Jurkat, Clone E6-1 (cell line): ENCODE measurements at regions not wholly inside any gene's neighbourhood (a gene's known extent, or its start where the extent isn't known, plus 50 kb on each side); places are given as distances from the start of the nearest gene placed in this dataset.

Experiments
- DNase-seq: peaks from one replicate; pipeline ENCODE4 v3.0.0-alpha.2; 2011; ENCODE audit warnings: low read depth, low spot score
- H3K4me3 ChIP-seq: 2 replicates; pipeline ENCODE4 v1.5.1; 2011; ENCODE audit warnings: mild to moderate bottlenecking, low read length, control low read depth, moderate library complexity

DNA sequence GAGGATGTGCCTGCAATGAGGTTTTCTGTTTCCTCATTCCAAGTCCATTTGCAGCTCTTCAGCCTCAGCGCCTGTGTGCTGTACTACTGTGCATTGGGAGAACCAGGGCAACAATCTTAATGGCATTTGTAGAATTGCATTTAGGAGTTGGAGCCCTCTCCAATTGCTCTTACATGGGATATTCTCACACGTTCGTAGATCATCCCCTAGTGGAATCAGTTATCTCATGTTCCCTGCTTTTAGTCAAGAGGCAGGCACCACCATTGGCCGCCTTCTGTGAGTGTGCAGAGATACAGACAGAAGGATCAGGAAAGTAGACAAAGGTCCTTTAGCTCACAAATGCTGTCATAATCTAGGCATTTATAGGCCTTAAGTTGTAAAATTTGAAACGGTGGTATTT, 84.2 kb upstream of the RGS17 start:
- no peak for DNase-seq

DNA sequence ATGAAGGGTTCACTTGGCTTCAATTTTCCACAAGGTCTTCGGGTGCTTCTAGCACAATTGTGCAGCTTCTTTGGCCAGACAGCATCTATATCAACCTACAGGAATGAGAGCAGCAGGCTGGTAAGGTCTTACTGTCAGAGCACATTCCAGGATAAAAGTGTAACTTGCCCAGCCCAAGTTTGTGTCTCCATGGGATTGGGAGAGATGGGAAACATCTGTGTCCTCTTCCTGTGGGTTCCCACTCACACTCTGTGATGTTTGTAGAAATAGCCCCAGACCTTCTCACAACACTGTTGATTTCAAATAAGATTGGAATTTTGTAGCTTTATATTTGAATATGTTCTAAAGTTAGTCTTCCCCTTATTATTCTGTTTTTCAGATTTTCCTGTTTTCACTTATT, 83.4 kb upstream of the RGS17 start:
- no peak overlapping the region for H3K4me3 ChIP-seq
- DNase-seq = no peak

More for the DNA sequence above, 84.2 kb upstream of the RGS17 start:
- no peak overlapping the region for H3K4me3 ChIP-seq

DNA sequence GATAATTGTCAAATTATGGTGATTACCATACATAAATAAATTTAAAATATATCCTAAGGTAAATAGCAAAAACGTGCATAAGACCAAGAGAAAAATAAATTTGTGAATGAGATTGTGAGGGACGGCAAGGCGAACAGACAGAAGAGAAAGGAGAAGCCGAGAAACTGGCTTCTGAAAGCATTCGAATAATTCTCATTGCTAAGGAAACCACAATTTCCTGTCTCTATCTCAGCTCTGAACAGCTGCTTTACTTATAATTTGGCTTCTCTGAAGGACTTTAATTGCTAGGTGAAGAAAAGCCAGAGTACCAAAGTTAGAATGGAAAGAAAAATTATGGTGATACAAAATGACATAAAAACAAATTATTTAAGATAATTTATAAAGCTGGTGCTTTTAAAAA, 79.0 kb upstream of the RGS17 start:
- no peak overlapping the region for H3K4me3 ChIP-seq
- DNase-seq = peak; percentile 69

DNA sequence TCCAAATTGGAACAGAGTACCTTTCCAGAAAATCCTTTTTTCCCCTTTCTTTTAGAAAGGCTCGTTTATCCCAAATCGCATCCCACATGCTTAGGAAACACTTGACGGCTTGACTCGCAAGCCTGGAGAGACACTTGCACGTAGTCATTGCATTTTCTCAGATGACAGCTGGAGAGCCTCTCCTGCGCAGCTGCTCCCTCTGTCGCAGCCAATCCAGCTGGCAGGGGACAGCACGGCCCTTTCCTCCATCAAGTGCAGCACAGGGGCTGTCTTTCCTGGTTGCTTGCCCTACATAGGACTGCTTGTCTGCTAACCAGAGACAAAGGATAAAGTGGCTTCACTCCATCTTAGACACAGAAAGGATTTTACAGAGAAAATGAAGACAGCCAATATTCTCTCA, 77.6 kb upstream of the RGS17 start:
- no peak overlapping the region for H3K4me3 ChIP-seq
- DNase-seq = no peak

DNA sequence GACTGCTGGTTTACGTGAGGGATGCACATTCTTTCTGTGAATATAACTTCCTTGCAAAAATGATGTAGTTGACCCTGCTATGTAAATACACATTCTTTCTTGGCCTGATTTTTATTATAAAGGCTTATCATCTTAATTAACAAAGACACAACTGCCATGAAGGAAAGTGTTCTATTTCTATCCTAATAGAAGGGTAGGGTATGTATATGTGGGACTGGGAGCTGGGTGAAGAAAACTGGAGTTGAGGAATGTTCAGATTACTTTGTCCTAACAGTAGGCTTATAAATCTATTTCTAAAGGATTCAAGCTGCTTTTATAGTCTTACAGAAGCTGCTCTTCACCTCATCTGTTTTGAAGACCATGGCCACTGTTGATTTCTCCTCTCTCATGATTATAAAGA, 76.5 kb upstream of the RGS17 start:
- no peak overlapping the region for H3K4me3 ChIP-seq
- no peak for DNase-seq

DNA sequence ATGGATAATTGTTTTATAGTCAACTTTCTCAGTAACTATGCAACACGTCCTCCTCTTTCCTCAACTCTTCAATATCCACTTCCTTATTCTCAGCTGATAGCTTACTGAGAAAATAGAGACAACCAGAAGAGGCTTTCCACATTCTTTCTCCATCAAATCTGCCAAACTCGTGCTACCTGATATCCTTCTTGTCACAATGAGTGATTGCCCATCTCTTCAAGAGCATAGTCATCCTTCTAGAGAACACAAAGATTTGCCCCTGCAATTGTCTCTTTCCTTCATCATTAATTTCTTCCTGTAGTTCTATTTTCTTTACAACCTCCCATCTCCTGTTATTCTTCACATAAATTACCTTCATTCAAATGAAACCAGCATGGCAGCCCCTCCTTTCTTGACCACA, 75.9 kb upstream of the RGS17 start:
- no peak overlapping the region for H3K4me3 ChIP-seq
- DNase-seq = no peak

DNA sequence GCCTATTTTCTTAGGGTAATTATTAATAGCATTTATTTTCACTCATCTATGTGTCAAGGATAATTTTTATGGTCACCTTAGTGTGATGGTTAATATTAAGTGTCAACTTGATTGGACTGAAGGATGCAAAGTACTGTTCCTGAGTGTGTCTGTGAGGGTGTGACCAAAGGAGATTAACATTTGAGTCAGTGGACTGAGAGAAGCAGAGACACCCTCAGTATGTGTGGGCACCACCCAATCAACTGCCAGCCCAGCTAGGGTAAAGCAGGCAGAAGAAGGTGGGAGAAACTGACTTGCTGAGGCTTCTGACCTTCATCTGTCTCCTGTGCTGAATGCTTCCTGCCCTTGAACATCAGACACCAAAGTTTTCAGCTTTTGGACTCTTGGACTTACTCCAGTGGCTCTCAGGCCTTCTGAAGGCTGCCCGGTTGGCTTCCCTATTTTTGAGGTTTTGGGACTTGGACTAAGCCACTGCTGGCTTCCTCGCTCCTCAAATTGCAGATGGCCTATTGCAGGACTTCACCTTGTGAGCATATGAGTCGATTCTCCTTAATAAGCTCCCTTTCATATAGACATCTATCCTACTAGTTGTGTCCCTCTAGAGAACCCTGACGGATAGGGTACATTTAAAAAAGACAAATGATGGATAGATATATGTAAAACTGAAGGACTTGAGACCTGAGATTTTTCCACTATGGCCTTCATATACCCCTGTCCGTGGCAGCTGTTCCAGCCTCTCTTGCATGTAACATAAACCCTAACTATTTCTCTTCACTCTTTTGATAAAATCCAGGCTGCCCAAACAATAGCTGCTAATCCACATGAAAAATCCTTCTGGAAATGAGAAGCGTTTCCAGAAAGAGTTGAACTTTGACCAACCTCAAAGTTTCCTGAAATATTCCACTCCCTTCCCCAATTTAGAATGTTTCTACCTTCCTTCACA, 62.1 kb upstream of the RGS17 start:
- H3K4me3 ChIP-seq = no peak overlapping the region
- no peak for DNase-seq

DNA sequence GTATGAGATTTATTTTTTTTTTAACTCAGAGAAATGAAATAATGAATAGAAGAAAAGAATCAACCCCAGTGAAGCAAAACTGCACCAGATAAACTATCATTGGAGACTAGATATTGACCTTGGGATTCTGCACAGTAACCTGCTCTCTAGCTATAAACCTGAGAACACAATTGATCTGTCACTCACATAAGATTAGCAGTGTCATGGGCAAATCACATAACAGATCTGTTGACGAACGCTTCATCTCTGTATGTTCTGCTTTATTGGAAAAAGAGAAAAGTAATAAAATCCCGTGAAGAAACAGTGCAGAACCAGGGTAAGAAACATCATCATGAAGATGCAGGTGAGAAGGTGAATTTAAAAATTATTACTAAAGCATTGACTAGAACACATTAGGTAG, 52.8 kb upstream of the RGS17 start:
- no peak for DNase-seq
- no peak overlapping the region for H3K4me3 ChIP-seq
